H9 (cell line): ENCODE measurements at regions not wholly inside any gene's neighbourhood (a gene's known extent, or its start where the extent isn't known, plus 50 kb on each side); places are given as distances from the start of the nearest gene placed in this dataset.

Source experiments
- DNase-seq: peaks from one replicate; pipeline ENCODE4 v3.0.0-alpha.2; 2017
- H2AFZ ChIP-seq: one replicate; pipeline ENCODE4 v1.6.1; 2013; ENCODE audit warnings: mild to moderate bottlenecking, low read length, control low read depth, moderate library complexity
- H2AK5ac ChIP-seq: 2 replicates; pipeline ENCODE4 v1.6.1; 2013; ENCODE audit warnings: low read length, control low read depth, mixed read lengths; ENCODE audit not compliant: insufficient read length
- H2BK120ac ChIP-seq: one replicate; pipeline ENCODE4 v1.6.1; 2013; ENCODE audit warnings: low read depth, mild to moderate bottlenecking, low read length, control low read depth, inconsistent platforms; ENCODE audit not compliant: poor library complexity, severe bottlenecking
- H2BK12ac ChIP-seq: 2 replicates; pipeline ENCODE4 v1.6.1; 2013; ENCODE audit warnings: low read length, control low read depth, mixed read lengths, low read depth; ENCODE audit not compliant: insufficient read length
- H2BK15ac ChIP-seq: 2 replicates; pipeline ENCODE4 v1.6.1; 2013; ENCODE audit warnings: low read depth, low read length, control low read depth
- H2BK20ac ChIP-seq: one replicate; pipeline ENCODE4 v1.6.1; 2013; ENCODE audit warnings: low read depth, mild to moderate bottlenecking, low read length, control low read depth, inconsistent platforms; ENCODE audit not compliant: poor library complexity, severe bottlenecking
- H2BK5ac ChIP-seq: 2 replicates; pipeline ENCODE4 v1.6.1; 2013; ENCODE audit warnings: low read length, control low read depth, mixed read lengths; ENCODE audit not compliant: insufficient read length
- H3K14ac ChIP-seq: 2 replicates; pipeline ENCODE4 v1.6.1; 2013; ENCODE audit warnings: low read length, control low read depth; ENCODE audit not compliant: insufficient read depth
- H3K18ac ChIP-seq: 2 replicates; pipeline ENCODE4 v1.6.1; 2013; ENCODE audit warnings: low read depth, mild to moderate bottlenecking, mixed read lengths, low read length, control low read depth; ENCODE audit not compliant: insufficient read length
- H3K23ac ChIP-seq: 2 replicates; pipeline ENCODE4 v1.6.1; 2013; ENCODE audit warnings: low read length, control low read depth, mixed read lengths, low read depth; ENCODE audit not compliant: insufficient read length
- H3K23me2 ChIP-seq: 2 replicates; pipeline ENCODE4 v1.6.1; 2013; ENCODE audit warnings: low read depth, mild to moderate bottlenecking, mixed read lengths, low read length, control low read depth; ENCODE audit not compliant: insufficient read length, poor library complexity, severe bottlenecking
- H3K27ac ChIP-seq: 2 replicates; pipeline ENCODE4 v1.5.1; 2013; ENCODE audit warnings: low read length, control low read depth, mixed read lengths, low read depth; ENCODE audit not compliant: insufficient read length
- H3K27me3 ChIP-seq: 2 replicates; pipeline ENCODE4 v1.6.1; 2013; ENCODE audit warnings: low read length, control low read depth, inconsistent platforms; ENCODE audit not compliant: insufficient read depth
- H3K4ac ChIP-seq: 2 replicates; pipeline ENCODE4 v1.6.1; 2013; ENCODE audit warnings: low read depth, mild to moderate bottlenecking, control low read depth, inconsistent platforms, low read length, moderate library complexity
- H3K4me1 ChIP-seq: 2 replicates; pipeline ENCODE4 v1.6.1; 2013; ENCODE audit warnings: low read length, control low read depth, inconsistent platforms; ENCODE audit not compliant: insufficient read depth
- H3K4me2 ChIP-seq: 2 replicates; pipeline ENCODE4 v1.6.1; 2013; ENCODE audit warnings: low read length, control low read depth, mixed read lengths; ENCODE audit not compliant: insufficient read length, insufficient read depth
- H3K56ac ChIP-seq: 2 replicates; pipeline ENCODE4 v1.6.1; 2013; ENCODE audit warnings: low read depth, mild to moderate bottlenecking, mixed read lengths, low read length, control low read depth; ENCODE audit not compliant: insufficient read length
- H3K79me1 ChIP-seq: 2 replicates; pipeline ENCODE4 v1.6.1; 2013; ENCODE audit warnings: low read depth, mild to moderate bottlenecking, moderate library complexity, low read length, control low read depth, inconsistent platforms; ENCODE audit not compliant: insufficient read depth, poor library complexity, severe bottlenecking
- H3K79me2 ChIP-seq: 2 replicates; pipeline ENCODE4 v1.6.1; 2013; ENCODE audit warnings: low read length, control low read depth, inconsistent platforms; ENCODE audit not compliant: insufficient read depth
- H3K9ac ChIP-seq: 2 replicates; pipeline ENCODE4 v1.6.1; 2013; ENCODE audit warnings: low read length, control low read depth, mixed read lengths; ENCODE audit not compliant: insufficient read length; ENCODE audit errors: extremely low read depth
- H3K9me3 ChIP-seq: one replicate; pipeline ENCODE4 v1.6.1; 2013; ENCODE audit warnings: low read depth, low read length, inconsistent platforms; ENCODE audit not compliant: control insufficient read depth
- H3T11ph ChIP-seq: one replicate; pipeline ENCODE4 v1.6.1; 2013; ENCODE audit warnings: mild to moderate bottlenecking, low read length, control low read depth, inconsistent platforms
- H4K20me1 ChIP-seq: one replicate; pipeline ENCODE4 v1.6.1; 2013; ENCODE audit not compliant: control insufficient read depth, insufficient read length, insufficient read depth
- H4K5ac ChIP-seq: 2 replicates; pipeline ENCODE4 v1.6.1; 2013; ENCODE audit warnings: low read depth, mild to moderate bottlenecking, mixed read lengths, low read length, control low read depth; ENCODE audit not compliant: insufficient read length
- H4K8ac ChIP-seq: replicated peaks from 2 replicates; pipeline ENCODE4 v1.6.1; 2013; ENCODE audit warnings: low read length, control low read depth, mixed read lengths, low read depth; ENCODE audit not compliant: insufficient read length
- H4K91ac ChIP-seq: 2 replicates; pipeline ENCODE4 v1.6.1; 2013; ENCODE audit warnings: low read depth, mild to moderate bottlenecking, moderate library complexity, mixed read lengths, low read length, control low read depth; ENCODE audit not compliant: insufficient read length
- H3K27ac Mint-ChIP-seq, 3 experiments: 2 replicates in 2 of 3; 3 replicates in 1 of 3; pipeline ENCODE4 v1.8.0; 2020 to 2021; ENCODE audit warnings: mixed read lengths in 3 of 3, mild to moderate bottlenecking in 1 of 3, moderate library complexity in 1 of 3
- H3K27me3 Mint-ChIP-seq: 2 replicates; pipeline ENCODE4 v1.8.0; 2021; ENCODE audit warnings: low read depth, mild to moderate bottlenecking, moderate library complexity, mixed read lengths
- H3K36me3 Mint-ChIP-seq, 3 experiments: 2 replicates in 2 of 3; 3 replicates in 1 of 3; pipeline ENCODE4 v1.8.0; 2020 to 2021; ENCODE audit warnings: low read depth in 3 of 3, mixed read lengths in 3 of 3; ENCODE audit not compliant: insufficient read depth in 1 of 3
- H3K4me1 Mint-ChIP-seq, 2 experiments: 2 replicates each; pipeline ENCODE4 v1.8.0; 2020; ENCODE audit warnings: mixed read lengths in 2 of 2
- H3K4me3 Mint-ChIP-seq, 2 experiments: 2 replicates in 1 of 2; 3 replicates in 1 of 2; pipeline ENCODE4 v1.8.0; 2020 to 2021; ENCODE audit warnings: mild to moderate bottlenecking in 2 of 2, mixed read lengths in 2 of 2, moderate library complexity in 1 of 2
- H3K9me3 Mint-ChIP-seq, 2 experiments: 2 replicates in 1 of 2; 3 replicates in 1 of 2; pipeline ENCODE4 v1.8.0; 2020; ENCODE audit warnings: mild to moderate bottlenecking in 2 of 2, mixed read lengths in 2 of 2, moderate library complexity in 1 of 2
- CTCF ChIP-seq: fragments of 200-600 bp; sonication (generic); conservative IDR thresholded peaks from 3 replicates; pipeline ENCODE4 v1.8.0; 2021; ENCODE audit warnings: antibody characterized with exemption, mild to moderate bottlenecking
- WGBS: extraction: QIAGEN DNeasy Blood & Tissue Kit; methylation state at CpG from one replicate; pipeline ENCODE4 v1.1.7; 2013; ENCODE audit warnings: missing lambda C conversion rate, low lambda C conversion rate, mixed read lengths; ENCODE audit not compliant: insufficient read length; ENCODE audit errors: extremely low coverage; 5-methylcytosine and 5-hydroxymethylcytosine counted together

GRCh38 chr16:76835779-76836300 is 355.1 kb upstream of the MON1B start:
- Mint-ChIP-seq H3K9me3 (peaks cover 0 to 4% of the 10 kb centered on the region in 2 experiments; a peak in 1 of 5 replicates), H3K36me3 (0 out of 7 replicates have a peak, but pooled peaks cover 0 to 4% (median 0%) of the 10 kb centered on the region in 3 experiments), H3K4me1 (peaks cover 0 to 4% of the 10 kb centered on the region in 2 experiments; a peak in 2 of 4 replicates), H3K4me3 (no peak overlapping the region), H3K27me3 (no peaks in the 10 kb centered on the region; the same call in 1 of the 2 replicates), H3K27ac (no peak overlapping the region)
- Histone ChIP-seq H2BK20ac (no peak overlapping the region), H4K8ac (no peak overlapping the region), H3K27ac (no peak overlapping the region), H3K9ac (no peak overlapping the region), H3K79me1 (no peaks in the 10 kb centered on the region), H2BK15ac (no peak overlapping the region), H3K23me2 (no peaks in the 10 kb centered on the region), H2BK12ac (no peak overlapping the region), H3K14ac (no peak overlapping the region), H3K23ac (no peak overlapping the region), H2BK120ac (no peak overlapping the region), H2AFZ (no peak overlapping the region), H4K91ac (no peak overlapping the region), H4K5ac (no peak overlapping the region), H3K79me2 (no peaks in the 10 kb centered on the region), H2AK5ac (no peak overlapping the region), H3K9me3 (no peaks in the 10 kb centered on the region), H3K4ac (no peak overlapping the region), H2BK5ac (no peak overlapping the region), H4K20me1 (no peaks in the 10 kb centered on the region), H3K4me2 (no peak overlapping the region), H3K18ac (no peak overlapping the region), H3K4me1 (no peaks in the 10 kb centered on the region), H3T11ph (no peak overlapping the region), H3K27me3 (no peaks in the 10 kb centered on the region), H3K56ac (no peak overlapping the region)
- TF ChIP-seq CTCF = no peak
- no peak for DNase-seq
- WGBS = no CpG with 5 or more reads among the region's 5 CpGs
